Tibial nerve (tissue), 3 donors: ENCODE measurements at regions not wholly inside any gene's neighbourhood (a gene's known extent, or its start where the extent isn't known, plus 50 kb on each side); places are given as distances from the start of the nearest gene placed in this dataset.

Source experiments
- CTCF ChIP-seq, 5 experiments: fragments of 200-600 bp in 3 of 5; fragments of 450-650 bp in 2 of 5; sonication (generic) in 3 of 5; IDR thresholded peaks; one replicate each; pipeline ENCODE4 v1.5.1; 2016 to 2019; ENCODE audit warnings: antibody characterized with exemption in 5 of 5, mild to moderate bottlenecking in 3 of 5, moderate library complexity in 2 of 5
- POLR2A ChIP-seq, 2 donors: fragments of 450-650 bp; IDR thresholded peaks; one replicate each; pipeline ENCODE4 v1.6.1; 2017; ENCODE audit warnings: antibody characterized with exemption in 2 of 2, mild to moderate bottlenecking in 2 of 2, moderate library complexity in 2 of 2

- no peak for TF ChIP-seq CTCF (IDR thresholded peaks at IDR 0.05)
- no peak for TF ChIP-seq POLR2A (IDR thresholded peaks at IDR 0.05)
Measured at GRCh38 chr2:196324211-196324610, 152.8 kb upstream of the STK17B start.
